HEK293T (cell line): ENCODE measurements at regions not wholly inside any gene's neighbourhood (a gene's known extent, or its start where the extent isn't known, plus 50 kb on each side); places are given as distances from the start of the nearest gene placed in this dataset.

Source experiments
- FOXA1 ChIP-seq: fragments of 450-650 bp; IDR thresholded peaks from 2 replicates; pipeline ENCODE4 v1.6.1; 2016; ENCODE audit warnings: mild to moderate bottlenecking
- HDGF ChIP-seq: fragments of 450-650 bp; IDR thresholded peaks from 2 replicates; pipeline ENCODE4 v1.6.1; 2017; ENCODE audit warnings: antibody characterized with exemption, borderline replicate concordance
- L3MBTL2 ChIP-seq: fragments of 450-650 bp; conservative IDR thresholded peaks from 2 replicates; pipeline ENCODE4 v1.6.1; 2016; ENCODE audit warnings: mild to moderate bottlenecking
- LEF1 ChIP-seq: fragments of 450-650 bp; IDR thresholded peaks from 2 replicates; pipeline ENCODE4 v1.6.1; 2017; ENCODE audit warnings: mild to moderate bottlenecking, borderline replicate concordance
- SP1 ChIP-seq: fragments of 450-650 bp; IDR thresholded peaks from 2 replicates; pipeline ENCODE4 v1.6.1; 2017
- TARDBP ChIP-seq: fragments of 450-650 bp; IDR thresholded peaks from 2 replicates; pipeline ENCODE4 v1.6.1; 2016

- no peak for TF ChIP-seq SP1
- no peak for TF ChIP-seq FOXA1
- no peak for TF ChIP-seq L3MBTL2
- TF ChIP-seq HDGF = no peak
- TF ChIP-seq LEF1 = no peak
- TF ChIP-seq TARDBP = no peak
Observed at GRCh38 chr13:59343993-59344822, 819.5 kb downstream of the DIAPH3 start.
